GM12878 (cell line): ENCODE measurements at regions not wholly inside any gene's neighbourhood (a gene's known extent, or its start where the extent isn't known, plus 50 kb on each side); places are given as distances from the start of the nearest gene placed in this dataset.

ENCODE experiments used
- ATAC-seq: fragments of 200-7000 bp; cut with Tn5 transposase; 3 replicates; pipeline ENCODE4 v1.9.1; 2020; ENCODE audit warnings: mild to moderate bottlenecking, moderate library complexity
- BruUV-seq: library from RNA; stranded (reverse); fragments of 400-500 nt; replicated peaks from 2 replicates; lab custom pipeline; 2021; lab: Mats Ljungman, UMichigan
- CTCF ChIA-PET: fragments of 300-600 bp; sonication (Branson Sonifier 250); formaldehyde crosslinking; extraction: SDS; loops from one replicate; lab custom pipeline; 2021; ENCODE audit warnings: inconsistent platforms; lab: Yijun Ruan, JAX
- POLR2A ChIA-PET: fragments of 350-600 bp; formaldehyde crosslinking; extraction: SDS; loops from one replicate; lab custom pipeline; 2021; ENCODE audit warnings: inconsistent platforms; lab: Charles Lee
- RAD21 ChIA-PET: fragments of 300-600 bp; sonication (Branson Sonifier 250); formaldehyde crosslinking; loops from one replicate; lab custom pipeline; 2023; ENCODE audit warnings: antibody characterized with exemption; ENCODE audit not compliant: unreplicated experiment; lab: Charles Lee
- SMC1A ChIA-PET: fragments of 300-600 bp; sonication (Branson Sonifier 250); formaldehyde crosslinking; loops from one replicate; lab custom pipeline; 2023; ENCODE audit not compliant: unreplicated experiment, uncharacterized antibody; lab: Charles Lee
- DNase-seq: peaks from one replicate; pipeline ENCODE4 v3.0.0-alpha.2; 2011; ENCODE audit warnings: low read depth, low spot score
- FAIRE-seq: peaks from 3 replicates; lab custom pipeline; 2011; peaks lifted over from hg19 to GRCh38; lab: Jason Lieb, UNC
- H2AFZ ChIP-seq: 2 replicates; pipeline ENCODE4 v1.6.0; 2011; ENCODE audit warnings: low read depth, low read length, control low read depth; ENCODE audit not compliant: control insufficient read depth
- H3K27ac ChIP-seq: 2 replicates; pipeline ENCODE4 v1.5.1; 2011; ENCODE audit warnings: control low read depth; ENCODE audit not compliant: control insufficient read depth, insufficient read depth
- H3K27me3 ChIP-seq, 2 experiments: replicated peaks in 1 of 2; 2 replicates each; pipeline versions ENCODE4 v1.6.0 to v1.6.1; 2011; ENCODE audit warnings: low read length in 1 of 2; ENCODE audit not compliant: control insufficient read depth in 2 of 2, insufficient read depth in 2 of 2
- H3K36me3 ChIP-seq, 2 experiments: 2 replicates each; pipeline ENCODE4 v1.5.1; 2011; ENCODE audit warnings: low read length in 1 of 2; ENCODE audit not compliant: control insufficient read depth in 2 of 2, insufficient read depth in 2 of 2
- H3K4me1 ChIP-seq: 2 replicates; pipeline ENCODE4 v1.6.1; 2011; ENCODE audit warnings: mild to moderate bottlenecking, low read length, moderate library complexity, mixed read lengths; ENCODE audit not compliant: control insufficient read depth, insufficient read depth
- H3K4me2 ChIP-seq: 2 replicates; pipeline ENCODE4 v1.6.0; 2011; ENCODE audit warnings: control low read depth; ENCODE audit not compliant: control insufficient read depth, insufficient read depth
- H3K4me3 ChIP-seq: fragments of 200-600 bp; sonication (generic); 2 replicates; pipeline ENCODE4 v1.5.1; 2016
- H3K79me2 ChIP-seq: 2 replicates; pipeline ENCODE4 v1.6.0; 2011; ENCODE audit warnings: low read length; ENCODE audit not compliant: control insufficient read depth, insufficient read depth
- H3K9ac ChIP-seq: 2 replicates; pipeline ENCODE4 v1.8.0; 2011; ENCODE audit warnings: low read length, control low read depth, mixed read lengths; ENCODE audit not compliant: control insufficient read depth, insufficient read depth
- H3K9me3 ChIP-seq: replicated peaks from 3 replicates; pipeline ENCODE4 v1.5.1; 2011; ENCODE audit warnings: mild to moderate bottlenecking, low read length; ENCODE audit not compliant: control insufficient read depth, insufficient read depth
- H4K20me1 ChIP-seq: 2 replicates; pipeline ENCODE4 v1.6.0; 2011; ENCODE audit not compliant: control insufficient read depth, insufficient read depth
- ASH2L ChIP-seq: fragments of 300-600, 200-600 bp; sonication (generic); IDR thresholded peaks from 2 replicates; pipeline ENCODE4 v1.6.1; 2017; ENCODE audit warnings: low read depth, mild to moderate bottlenecking, borderline replicate concordance
- FOXK2 ChIP-seq: fragments of 450-650 bp; IDR thresholded peaks from 2 replicates; pipeline ENCODE4 v1.6.1; 2017; ENCODE audit warnings: mild to moderate bottlenecking, moderate library complexity
- IRF3 ChIP-seq: fragments of 450-650 bp; IDR thresholded peaks from 2 replicates; pipeline ENCODE4 v1.6.1; 2014; ENCODE audit warnings: mild to moderate bottlenecking
- IRF5 ChIP-seq: fragments of 450-650 bp; IDR thresholded peaks from 2 replicates; pipeline ENCODE4 v1.6.1; 2017; ENCODE audit warnings: borderline replicate concordance
- KLF5 ChIP-seq: fragments of 450-650 bp; IDR thresholded peaks from 2 replicates; pipeline ENCODE4 v1.6.1; 2014; ENCODE audit warnings: mild to moderate bottlenecking; ENCODE audit not compliant: partially characterized antibody
- LARP7 ChIP-seq: fragments of 450-650 bp; IDR thresholded peaks from 2 replicates; pipeline ENCODE4 v1.6.1; 2017; ENCODE audit warnings: mild to moderate bottlenecking
- MEF2B ChIP-seq: fragments of 450-650 bp; IDR thresholded peaks from 2 replicates; pipeline ENCODE4 v1.6.1; 2018; ENCODE audit warnings: mild to moderate bottlenecking, moderate library complexity; ENCODE audit not compliant: partially characterized antibody, poor library complexity, severe bottlenecking
- NFXL1 ChIP-seq: fragments of 450-650 bp; IDR thresholded peaks from 2 replicates; pipeline ENCODE4 v1.6.1; 2017; ENCODE audit warnings: antibody characterized with exemption, mild to moderate bottlenecking, borderline replicate concordance
- POLR2AphosphoS5 ChIP-seq: IDR thresholded peaks from 2 replicates; pipeline ENCODE4 v1.6.1; 2011; ENCODE audit warnings: mild to moderate bottlenecking, low read length, inconsistent platforms
- REST ChIP-seq: IDR thresholded peaks from 2 replicates; pipeline ENCODE4 v1.6.1; 2012; ENCODE audit warnings: mild to moderate bottlenecking, low read depth, low read length
- SIX5 ChIP-seq: IDR thresholded peaks from 2 replicates; pipeline ENCODE4 v1.6.1; 2011; ENCODE audit warnings: mild to moderate bottlenecking, low read depth, low read length, moderate library complexity; ENCODE audit not compliant: severe bottlenecking
- SREBF1 ChIP-seq: IDR thresholded peaks from 2 replicates; pipeline ENCODE4 v1.6.1; 2012; ENCODE audit warnings: mild to moderate bottlenecking, low read length
- TARDBP ChIP-seq: IDR thresholded peaks from 2 replicates; pipeline ENCODE4 v1.6.1; 2016; ENCODE audit warnings: borderline replicate concordance
- ZNF687 ChIP-seq: fragments of 450-650 bp; IDR thresholded peaks from 2 replicates; pipeline ENCODE4 v1.6.1; 2017; ENCODE audit warnings: mild to moderate bottlenecking, moderate library complexity
- ZSCAN29 ChIP-seq: fragments of 450-650 bp; IDR thresholded peaks from 2 replicates; pipeline ENCODE4 v1.6.1; 2017; ENCODE audit warnings: mild to moderate bottlenecking, moderate library complexity
- WGBS: methylation state at CpG from one replicate; pipeline ENCODE4 v1.1.6; 2016; ENCODE audit warnings: low lambda C conversion rate; ENCODE audit not compliant: insufficient replicate concordance, insufficient coverage; ENCODE audit errors: missing lambda C conversion rate; 5-methylcytosine and 5-hydroxymethylcytosine counted together
- in situ Hi-C: fragments of 300-500 bp; cut with MboI; formaldehyde crosslinking; loops from 9 replicates; pipeline ENCODE4 v1.14.3; 2018; ENCODE audit warnings: mixed read lengths
- intact Hi-C: fragments of 100-400 bp; cut with micrococcal nuclease; formaldehyde crosslinking; loops from one replicate; pipeline ENCODE4 v1.14.2; 2022; ENCODE audit not compliant: unreplicated experiment

GRCh38 chr3:22819209-22819608, 383.9 kb upstream of the UBE2E2 start:
- in situ Hi-C loops (no loop called here), intact Hi-C loops (no loop called here)
- TF ChIP-seq LARP7 (no peak), ZNF687 (no peak), ASH2L (no peak), ZSCAN29 (no peak), NFXL1 (no peak), TARDBP (no peak), POLR2AphosphoS5 (no peak), SREBF1 (no peak), KLF5 (no peak), MEF2B (no peak), SIX5 (no peak), IRF5 (no peak), FOXK2 (no peak), IRF3 (no peak), REST (no peak)
- no TSS peak for BruUV-seq
- Histone ChIP-seq H3K36me3 (no peaks in the 10 kb centered on the region), H3K9ac (no peak overlapping the region), H4K20me1 (no peaks in the 10 kb centered on the region), H3K27ac (no peak overlapping the region), H3K4me1 (no peaks in the 10 kb centered on the region), H2AFZ (no peak overlapping the region), H3K4me3 (no peak overlapping the region), H3K9me3 (no peaks in the 10 kb centered on the region), H3K27me3 (no peaks in the 10 kb centered on the region), H3K4me2 (no peak overlapping the region), H3K79me2 (no peaks in the 10 kb centered on the region)
- ChIA-PET RAD21 (no interaction called here), SMC1A (no interaction called here), CTCF (no interaction called here), POLR2A (no interaction called here)
- ATAC-seq (no peak), DNase-seq (no peak), FAIRE-seq (no peak)
- WGBS = 16% methylated on average over 2 of the region's 2 CpGs
